Activated CD4-positive, alpha-beta memory T cell treated with anti-CD3 and anti-CD28 coated beads for 36 hours (primary cell): ENCODE measurements at regions not wholly inside any gene's neighbourhood (a gene's known extent, or its start where the extent isn't known, plus 50 kb on each side); places are given as distances from the start of the nearest gene placed in this dataset.

Experiments
- CTCF ChIA-PET: fragments of 350-600 bp; sonication (Branson Sonifier 250); formaldehyde crosslinking; loops from one replicate; lab custom pipeline; 2021; ENCODE audit warnings: antibody characterized with exemption, inconsistent platforms; lab: Charles Lee
- POLR2A ChIA-PET: fragments of 350-600 bp; sonication (Branson Sonifier 250); formaldehyde crosslinking; loops from one replicate; lab custom pipeline; 2021; ENCODE audit warnings: antibody characterized with exemption; lab: Charles Lee
- DNase-seq: peaks from one replicate; pipeline ENCODE4 v3.0.0-alpha.2; 2020
- H3K27ac Mint-ChIP-seq: one replicate; pipeline ENCODE4 v1.8.0; 2021; ENCODE audit warnings: mixed read lengths
- H3K27me3 Mint-ChIP-seq: one replicate; pipeline ENCODE4 v1.8.0; 2021; ENCODE audit warnings: mixed read lengths
- H3K36me3 Mint-ChIP-seq: one replicate; pipeline ENCODE4 v1.8.0; 2021; ENCODE audit warnings: mixed read lengths
- H3K4me1 Mint-ChIP-seq: one replicate; pipeline ENCODE4 v1.8.0; 2021; ENCODE audit warnings: low read depth, mixed read lengths
- H3K4me3 Mint-ChIP-seq: one replicate; pipeline ENCODE4 v1.8.0; 2021; ENCODE audit warnings: mild to moderate bottlenecking, mixed read lengths
- H3K9me3 Mint-ChIP-seq: one replicate; pipeline ENCODE4 v1.8.0; 2021; ENCODE audit warnings: mixed read lengths
- intact Hi-C: fragments of 100-400 bp; cut with micrococcal nuclease; formaldehyde crosslinking; loops from one replicate; pipeline ENCODE4 v1.15.1; 2023

DNA sequence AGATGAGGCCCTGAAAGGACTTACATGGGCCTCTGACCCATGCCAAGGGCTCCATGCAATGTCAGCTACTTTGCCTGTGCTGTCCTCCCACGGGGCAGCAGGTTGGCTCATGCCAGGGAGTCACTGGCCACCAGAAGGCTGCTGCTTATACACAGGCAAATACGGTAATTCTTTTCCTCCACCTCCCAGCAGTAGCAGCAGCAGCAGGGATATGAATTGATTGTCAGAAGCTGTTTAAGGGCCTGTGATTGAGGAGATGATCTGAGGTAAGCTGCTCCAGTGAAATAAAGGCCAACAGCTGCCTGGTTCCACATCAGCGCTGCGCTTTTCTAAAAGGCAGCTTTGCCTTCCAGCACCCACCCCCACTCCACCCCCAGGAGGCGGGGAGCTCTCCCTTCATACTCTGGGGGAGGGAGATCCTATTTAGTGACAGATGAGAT is 250.5 kb downstream of the SHQ1 start:
- no peak overlapping the region for H3K4me3 Mint-ChIP-seq
- POLR2A ChIA-PET: no interaction called here
- H3K4me1 Mint-ChIP-seq: no peaks in the 10 kb centered on the region
- H3K36me3 Mint-ChIP-seq: no peaks in the 10 kb centered on the region
- H3K9me3 Mint-ChIP-seq: no peaks in the 10 kb centered on the region
- H3K27me3 Mint-ChIP-seq: peaks cover 3% of the 10 kb centered on the region
- no peak overlapping the region for H3K27ac Mint-ChIP-seq
- intact Hi-C loops: no loop called here
- no peak for DNase-seq
- CTCF ChIA-PET: no interaction called here

DNA sequence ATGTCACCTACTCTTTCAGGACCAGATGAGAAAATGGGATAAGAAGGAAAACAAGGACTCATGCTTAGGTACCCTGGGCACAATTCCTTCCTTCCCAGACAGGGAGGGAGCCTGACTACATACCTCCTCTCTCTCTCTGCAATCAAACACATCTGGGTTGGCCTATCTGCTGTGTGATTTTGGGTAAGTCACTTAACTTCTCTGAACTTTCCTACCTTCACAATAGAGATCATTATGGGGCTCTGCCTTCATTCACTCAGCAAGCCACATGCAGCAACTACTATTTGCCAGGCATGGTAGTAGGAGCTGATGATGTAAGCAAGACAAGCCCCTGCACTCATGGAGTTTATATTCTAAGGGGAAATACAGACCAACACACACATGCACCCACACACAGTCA is 251.2 kb downstream of the SHQ1 start:
- no peaks in the 10 kb centered on the region for H3K36me3 Mint-ChIP-seq

GRCh38 chr3:72595927-72596610 is 252.2 kb downstream of the SHQ1 start:
- no peak overlapping the region for H3K27ac Mint-ChIP-seq
- H3K4me1 Mint-ChIP-seq: no peaks in the 10 kb centered on the region
- peaks cover 3% of the 10 kb centered on the region for H3K27me3 Mint-ChIP-seq
- POLR2A ChIA-PET: no interaction called here
- intact Hi-C loops: no loop called here
- CTCF ChIA-PET: no interaction called here
- DNase-seq: no peak
- no peak overlapping the region for H3K4me3 Mint-ChIP-seq
- no peaks in the 10 kb centered on the region for H3K9me3 Mint-ChIP-seq
- no peaks in the 10 kb centered on the region for H3K36me3 Mint-ChIP-seq

More for the DNA sequence above, 251.2 kb downstream of the SHQ1 start:
- H3K9me3 Mint-ChIP-seq: no peaks in the 10 kb centered on the region
- no peak overlapping the region for H3K4me3 Mint-ChIP-seq
- H3K27me3 Mint-ChIP-seq: peaks cover 3% of the 10 kb centered on the region
- no peak overlapping the region for H3K27ac Mint-ChIP-seq
- intact Hi-C loops: no loop called here
- no peak for DNase-seq
- CTCF ChIA-PET: no interaction called here
- POLR2A ChIA-PET: no interaction called here
- no peaks in the 10 kb centered on the region for H3K4me1 Mint-ChIP-seq

DNA sequence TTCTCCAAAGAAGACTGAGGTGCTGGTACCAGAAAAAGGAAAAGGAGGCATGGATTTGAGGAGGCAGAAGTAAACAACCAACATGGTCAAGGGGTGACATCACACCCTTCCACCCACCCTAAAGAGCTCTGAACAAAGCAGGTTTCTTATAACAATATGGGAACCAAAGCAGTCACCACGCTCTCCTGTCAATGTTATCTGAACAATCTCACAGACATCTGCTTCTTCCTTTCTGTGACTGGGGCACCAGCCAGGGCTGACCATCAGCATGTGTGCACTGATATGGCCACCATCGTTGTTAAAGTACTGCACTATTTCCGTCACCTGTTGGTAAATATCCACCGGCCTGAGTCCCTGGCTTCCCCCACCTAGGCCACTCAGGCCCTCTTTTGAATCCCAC is 252.9 kb downstream of the SHQ1 start:
- H3K4me1 Mint-ChIP-seq: no peaks in the 10 kb centered on the region

GRCh38 chr3:72594615-72595215 is 253.5 kb downstream of the SHQ1 start:
- CTCF ChIA-PET: interaction anchor here (0.6 kb wide), 1 partner anchor 15 kb away, joined by 3 read pairs; no protein-coding TSS in a partner anchor
- POLR2A ChIA-PET: no interaction called here

More for the DNA sequence above, 252.9 kb downstream of the SHQ1 start:
- H3K4me3 Mint-ChIP-seq: no peak overlapping the region
- CTCF ChIA-PET: interaction anchor here (0.6 kb wide), 1 partner anchor 15 kb away, joined by 3 read pairs; no protein-coding TSS in a partner anchor
- POLR2A ChIA-PET: no interaction called here
- no peak overlapping the region for H3K27ac Mint-ChIP-seq
- no peaks in the 10 kb centered on the region for H3K36me3 Mint-ChIP-seq
- intact Hi-C loops: no loop called here
- no peaks in the 10 kb centered on the region for H3K9me3 Mint-ChIP-seq
- peaks cover 3% of the 10 kb centered on the region for H3K27me3 Mint-ChIP-seq
- no peak for DNase-seq

GRCh38 chr3:72593881-72594397 is 254.3 kb downstream of the SHQ1 start:
- Mint-ChIP-seq H3K27me3 (no peaks in the 10 kb centered on the region), H3K4me1 (no peaks in the 10 kb centered on the region), H3K4me3 (no peak overlapping the region), H3K36me3 (no peaks in the 10 kb centered on the region), H3K9me3 (no peaks in the 10 kb centered on the region), H3K27ac (no peak overlapping the region)
- DNase-seq: no peak
- intact Hi-C loops: no loop called here
- ChIA-PET CTCF (no interaction called here), POLR2A (no interaction called here)

More at GRCh38 chr3:72594615-72595215, 253.5 kb downstream of the SHQ1 start:
- H3K4me1 Mint-ChIP-seq: no peaks in the 10 kb centered on the region
- H3K27me3 Mint-ChIP-seq: peaks cover 2% of the 10 kb centered on the region
- H3K27ac Mint-ChIP-seq: no peak overlapping the region
- intact Hi-C loops: no loop called here
- no peaks in the 10 kb centered on the region for H3K9me3 Mint-ChIP-seq
- DNase-seq: no peak
- no peaks in the 10 kb centered on the region for H3K36me3 Mint-ChIP-seq
- no peak overlapping the region for H3K4me3 Mint-ChIP-seq

- CTCF ChIA-PET: no interaction called here
- Mint-ChIP-seq H3K36me3 (no peaks in the 10 kb centered on the region), H3K27me3 (no peaks in the 10 kb centered on the region), H3K27ac (no peak overlapping the region), H3K4me3 (no peak overlapping the region), H3K9me3 (no peaks in the 10 kb centered on the region), H3K4me1 (no peaks in the 10 kb centered on the region)
- DNase-seq: no peak
- POLR2A ChIA-PET: no interaction called here
- intact Hi-C loops: no loop called here
Observed at GRCh38 chr3:72591522-72592421, 256.5 kb downstream of the SHQ1 start.

DNA sequence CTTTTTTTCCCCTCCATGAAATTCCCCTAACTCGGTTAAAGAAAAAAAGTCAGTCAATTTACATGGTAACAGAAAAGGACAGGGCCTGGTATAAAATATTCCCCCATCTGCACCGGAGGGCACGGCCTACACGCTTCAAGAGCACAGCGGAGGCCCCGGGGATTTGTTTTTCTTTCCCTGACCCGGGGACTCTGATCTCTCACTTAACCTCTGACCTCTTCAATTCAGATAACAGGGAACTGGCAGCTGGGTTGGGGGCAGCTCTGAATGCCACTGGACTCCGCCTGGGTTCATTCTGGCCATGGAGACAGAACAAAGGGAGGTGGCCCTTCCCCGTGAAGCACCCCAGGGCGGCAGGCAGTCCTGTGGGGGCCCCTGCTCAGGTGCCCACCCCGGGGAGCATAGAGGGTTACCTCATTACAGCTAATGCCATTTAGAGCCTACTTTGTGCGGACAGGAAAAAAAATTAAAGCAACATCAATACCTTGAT is 257.5 kb downstream of the SHQ1 start:
- no peaks in the 10 kb centered on the region for H3K27me3 Mint-ChIP-seq
- ChIA-PET CTCF (no interaction called here), POLR2A (no interaction called here)
- H3K9me3 Mint-ChIP-seq: no peaks in the 10 kb centered on the region
- H3K36me3 Mint-ChIP-seq: no peaks in the 10 kb centered on the region
- no peak overlapping the region for H3K4me3 Mint-ChIP-seq
- no peak for DNase-seq
- intact Hi-C loops: no loop called here
- H3K4me1 Mint-ChIP-seq: no peaks in the 10 kb centered on the region
- no peak overlapping the region for H3K27ac Mint-ChIP-seq

DNA sequence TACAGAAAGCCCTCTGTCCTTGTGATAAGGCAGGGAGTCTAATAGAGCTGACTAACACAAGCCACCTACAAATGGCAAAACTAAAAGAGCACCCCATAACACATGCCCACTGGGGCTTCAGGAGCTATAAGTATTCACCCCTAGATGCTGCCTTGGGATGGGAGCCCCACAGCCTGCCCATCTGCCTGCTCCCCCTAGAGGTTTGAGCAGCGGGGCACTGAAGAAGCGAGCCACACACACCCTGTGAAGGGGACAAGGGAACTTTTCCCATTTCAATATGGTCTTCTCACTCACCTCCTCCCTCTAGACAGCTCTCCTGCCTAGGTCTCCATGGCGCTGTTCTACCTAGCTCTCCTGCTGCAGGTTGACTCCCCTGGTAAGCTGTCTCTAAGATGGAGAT is 261.0 kb downstream of the SHQ1 start:
- Mint-ChIP-seq H3K36me3 (no peaks in the 10 kb centered on the region), H3K4me1 (no peaks in the 10 kb centered on the region), H3K27ac (no peak overlapping the region), H3K4me3 (no peak overlapping the region), H3K9me3 (no peaks in the 10 kb centered on the region), H3K27me3 (no peaks in the 10 kb centered on the region)
- intact Hi-C loops: no loop called here
- no peak for DNase-seq
- ChIA-PET POLR2A (no interaction called here), CTCF (no interaction called here)

DNA sequence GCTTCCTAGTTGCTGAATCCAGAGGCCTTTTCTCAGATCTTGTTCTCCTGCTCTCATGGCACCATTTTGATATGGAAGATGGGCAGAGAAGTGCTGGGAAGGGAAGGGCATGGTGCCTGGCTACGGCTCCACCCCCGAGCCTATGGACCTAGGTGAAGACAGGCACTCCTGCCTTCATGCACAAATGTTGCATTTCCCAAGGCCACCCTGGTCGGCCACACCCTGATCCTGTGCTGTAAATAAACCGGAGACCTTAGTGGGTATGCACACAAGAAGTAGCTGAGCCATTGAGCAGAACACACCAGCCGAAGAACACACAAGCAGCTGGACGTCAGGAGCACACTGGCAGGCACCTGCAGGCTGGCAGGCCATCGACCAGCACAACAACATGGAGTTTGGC is 261.6 kb downstream of the SHQ1 start:
- Mint-ChIP-seq H3K9me3 (no peaks in the 10 kb centered on the region), H3K36me3 (no peaks in the 10 kb centered on the region), H3K27ac (no peak overlapping the region), H3K4me3 (no peak overlapping the region), H3K4me1 (no peaks in the 10 kb centered on the region), H3K27me3 (no peaks in the 10 kb centered on the region)
- ChIA-PET POLR2A (no interaction called here), CTCF (no interaction called here)
- DNase-seq: no peak
- intact Hi-C loops: no loop called here

DNA sequence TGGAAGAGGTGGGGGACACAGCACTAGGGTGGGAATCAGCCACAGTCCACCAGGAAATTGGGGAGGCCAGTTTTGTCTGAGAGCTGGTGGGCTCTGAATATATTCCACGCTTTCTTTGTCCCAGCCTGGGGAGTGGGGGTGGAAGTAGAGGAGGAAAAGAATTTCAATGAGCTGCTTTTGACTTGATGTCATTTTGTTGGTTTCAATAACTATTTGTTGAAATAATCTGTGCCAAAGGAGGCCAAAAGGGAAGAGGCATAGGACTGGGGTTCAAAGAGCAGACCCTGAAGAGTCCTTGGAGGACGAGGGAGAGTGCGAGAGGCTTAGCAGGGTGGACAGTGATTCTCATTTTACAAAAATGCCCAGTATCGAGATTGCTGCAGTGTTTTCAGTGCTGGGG is 262.3 kb downstream of the SHQ1 start:
- H3K36me3 Mint-ChIP-seq: no peaks in the 10 kb centered on the region
- H3K27ac Mint-ChIP-seq: no peak overlapping the region
- no peaks in the 10 kb centered on the region for H3K9me3 Mint-ChIP-seq
- no peak overlapping the region for H3K4me3 Mint-ChIP-seq
- DNase-seq: no peak
- H3K27me3 Mint-ChIP-seq: peaks cover 2% of the 10 kb centered on the region
- ChIA-PET POLR2A (no interaction called here), CTCF (no interaction called here)
- intact Hi-C loops: no loop called here
- H3K4me1 Mint-ChIP-seq: no peaks in the 10 kb centered on the region

DNA sequence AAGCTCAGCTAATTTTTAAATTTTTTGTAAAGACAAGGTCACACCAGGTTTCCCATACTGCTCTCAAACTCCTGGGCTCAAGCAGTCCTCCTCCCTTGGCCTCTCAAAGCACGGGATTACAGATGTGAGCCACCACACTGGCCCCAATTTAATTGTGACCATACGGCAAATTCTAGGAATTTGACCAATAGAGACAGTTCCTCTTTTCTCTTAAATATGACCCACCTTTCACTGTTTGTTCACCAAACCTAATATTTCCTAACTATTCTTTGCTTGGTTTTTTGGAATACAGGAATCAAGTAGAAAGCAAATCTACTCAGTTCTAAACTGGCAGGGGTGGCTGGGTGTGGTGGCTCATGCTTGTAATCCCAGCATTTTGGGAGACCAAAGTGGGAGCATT is 264.0 kb downstream of the SHQ1 start:
- no peak for DNase-seq
- Mint-ChIP-seq H3K9me3 (no peaks in the 10 kb centered on the region), H3K4me3 (no peak overlapping the region), H3K27ac (no peak overlapping the region), H3K4me1 (no peaks in the 10 kb centered on the region), H3K27me3 (peaks cover 4% of the 10 kb centered on the region), H3K36me3 (no peaks in the 10 kb centered on the region)
- intact Hi-C loops: no loop called here
- ChIA-PET CTCF (no interaction called here), POLR2A (no interaction called here)
